HEK293 (cell line): ENCODE measurements at regions not wholly inside any gene's neighbourhood (a gene's known extent, or its start where the extent isn't known, plus 50 kb on each side); places are given as distances from the start of the nearest gene placed in this dataset.

Source experiments
- CTCF ChIA-PET: fragments of 350-600 bp; formaldehyde crosslinking; extraction: SDS; loops from one replicate; lab custom pipeline; 2021; ENCODE audit warnings: antibody characterized with exemption; lab: Yijun Ruan, JAX
- POLR2A ChIA-PET: fragments of 300-600 bp; formaldehyde crosslinking; extraction: SDS; loops from one replicate; lab custom pipeline; 2020; ENCODE audit warnings: antibody characterized with exemption, inconsistent platforms; lab: Yijun Ruan, JAX
- H3K27ac ChIP-seq: fragments of 200-500 bp; sonication (Bioruptor generic); 2 replicates; pipeline ENCODE4 v1.5.1; 2014; ENCODE audit warnings: low read depth, low read length, control low read depth, inconsistent platforms; ENCODE audit errors: extremely low read depth
- H3K36me3 ChIP-seq, 2 experiments: fragments of 200-500 bp in 1 of 2; sonication (Bioruptor generic) in 1 of 2; 1 replicate in 1 of 2; 2 replicates in 1 of 2; pipeline ENCODE4 v1.5.1; 2014 to 2017; ENCODE audit warnings: inconsistent platforms in 2 of 2, low read length in 2 of 2; ENCODE audit not compliant: control insufficient read depth in 2 of 2, insufficient read depth in 1 of 2
- H3K4me1 ChIP-seq: fragments of 200-500 bp; sonication (Bioruptor generic); 2 replicates; pipeline ENCODE4 v1.5.1; 2014; ENCODE audit warnings: mild to moderate bottlenecking, low read length, inconsistent platforms; ENCODE audit not compliant: control insufficient read depth, insufficient read depth
- H3K4me3 ChIP-seq: 2 replicates; pipeline ENCODE4 v1.5.1; 2011; ENCODE audit warnings: low read depth, mild to moderate bottlenecking, control low read depth, low read length, moderate library complexity
- H3K9me3 ChIP-seq: fragments of 200-500 bp; sonication (Bioruptor generic); 2 replicates; pipeline ENCODE4 v1.5.1; 2014; ENCODE audit warnings: low read depth, low read length, inconsistent platforms; ENCODE audit not compliant: control insufficient read depth, insufficient read depth
- BCL11A ChIP-seq: fragments of 450-650 bp; formaldehyde crosslinking; IDR thresholded peaks from 2 replicates; pipeline ENCODE4 v1.5.1; 2016; ENCODE audit warnings: low read depth, missing biosample characterization, missing genetic modification characterization
- KLF10 ChIP-seq: fragments of 450-650 bp; IDR thresholded peaks from 2 replicates; pipeline ENCODE4 v1.5.1; 2018; ENCODE audit warnings: missing biosample characterization, mild to moderate bottlenecking, missing genetic modification characterization
- SCRT2 ChIP-seq: fragments of 450-650 bp; formaldehyde crosslinking; IDR thresholded peaks from 2 replicates; pipeline ENCODE4 v1.5.1; 2016; ENCODE audit warnings: missing biosample characterization, missing genetic modification characterization
- SETDB1 ChIP-seq: IDR thresholded peaks from one replicate; pipeline ENCODE4 v1.6.1; 2017; ENCODE audit warnings: mild to moderate bottlenecking, low read length, moderate library complexity, mixed read lengths; ENCODE audit not compliant: insufficient read length
- WT1 ChIP-seq: fragments of 450-650 bp; formaldehyde crosslinking; IDR thresholded peaks from 2 replicates; pipeline ENCODE4 v1.5.1; 2016; ENCODE audit warnings: missing biosample characterization, missing genetic modification characterization
- ZBTB48 ChIP-seq: fragments of 450-650 bp; formaldehyde crosslinking; IDR thresholded peaks from 2 replicates; pipeline ENCODE4 v1.5.1; 2016; ENCODE audit warnings: missing biosample characterization, missing genetic modification characterization
- ZNF114 ChIP-seq: fragments of 450-650 bp; formaldehyde crosslinking; IDR thresholded peaks from 2 replicates; pipeline ENCODE4 v1.5.0; 2017; ENCODE audit warnings: missing biosample characterization, missing genetic modification characterization
- ZNF140 ChIP-seq: fragments of 450-650 bp; formaldehyde crosslinking; IDR thresholded peaks from 2 replicates; pipeline ENCODE4 v1.5.1; 2016; ENCODE audit warnings: missing biosample characterization, missing genetic modification characterization
- ZNF155 ChIP-seq: fragments of 450-650 bp; formaldehyde crosslinking; IDR thresholded peaks from 2 replicates; pipeline ENCODE4 v1.5.1; 2016; ENCODE audit warnings: missing biosample characterization, missing genetic modification characterization
- ZNF174 ChIP-seq: fragments of 450-650 bp; formaldehyde crosslinking; IDR thresholded peaks from 2 replicates; pipeline ENCODE4 v1.5.0; 2017; ENCODE audit warnings: missing biosample characterization, mild to moderate bottlenecking, missing genetic modification characterization
- ZNF23 ChIP-seq: fragments of 450-650 bp; formaldehyde crosslinking; IDR thresholded peaks from 2 replicates; pipeline ENCODE4 v1.5.1; 2016; ENCODE audit warnings: missing biosample characterization, missing genetic modification characterization, borderline replicate concordance
- ZNF26 ChIP-seq: fragments of 450-650 bp; formaldehyde crosslinking; IDR thresholded peaks from 2 replicates; pipeline ENCODE4 v1.5.1; 2016; ENCODE audit warnings: missing biosample characterization, missing genetic modification characterization
- ZNF311 ChIP-seq: fragments of 450-650 bp; formaldehyde crosslinking; IDR thresholded peaks from 2 replicates; pipeline ENCODE4 v1.5.1; 2017; ENCODE audit warnings: missing biosample characterization, missing genetic modification characterization, borderline replicate concordance
- ZNF341 ChIP-seq: fragments of 450-650 bp; formaldehyde crosslinking; IDR thresholded peaks from 2 replicates; pipeline ENCODE4; 2016; ENCODE audit warnings: low read depth, missing biosample characterization, missing genetic modification characterization
- ZNF423 ChIP-seq: fragments of 450-650 bp; formaldehyde crosslinking; IDR thresholded peaks from 2 replicates; pipeline ENCODE4 v1.5.1; 2016; ENCODE audit warnings: missing biosample characterization, missing genetic modification characterization
- ZNF544 ChIP-seq: fragments of 450-650 bp; formaldehyde crosslinking; IDR thresholded peaks from 2 replicates; pipeline ENCODE4 v1.5.0; 2017; ENCODE audit warnings: missing biosample characterization, missing genetic modification characterization
- ZNF561 ChIP-seq: fragments of 450-650 bp; IDR thresholded peaks from 2 replicates; pipeline ENCODE4 v1.5.1; 2018; ENCODE audit warnings: missing biosample characterization, missing genetic modification characterization, borderline replicate concordance
- ZNF624 ChIP-seq: fragments of 450-650 bp; formaldehyde crosslinking; IDR thresholded peaks from 2 replicates; pipeline ENCODE4 v1.5.1; 2017; ENCODE audit warnings: missing biosample characterization, missing genetic modification characterization
- ZNF626 ChIP-seq: fragments of 450-650 bp; sonication (Bioruptor Pico); formaldehyde crosslinking; IDR thresholded peaks from 2 replicates; pipeline ENCODE4 v1.5.1; 2018; ENCODE audit warnings: missing biosample characterization, missing genetic modification characterization, inconsistent platforms
- ZSCAN18 ChIP-seq: fragments of 450-650 bp; formaldehyde crosslinking; IDR thresholded peaks from 2 replicates; pipeline ENCODE4 v1.5.1; 2016; ENCODE audit warnings: missing biosample characterization, missing genetic modification characterization

DNA sequence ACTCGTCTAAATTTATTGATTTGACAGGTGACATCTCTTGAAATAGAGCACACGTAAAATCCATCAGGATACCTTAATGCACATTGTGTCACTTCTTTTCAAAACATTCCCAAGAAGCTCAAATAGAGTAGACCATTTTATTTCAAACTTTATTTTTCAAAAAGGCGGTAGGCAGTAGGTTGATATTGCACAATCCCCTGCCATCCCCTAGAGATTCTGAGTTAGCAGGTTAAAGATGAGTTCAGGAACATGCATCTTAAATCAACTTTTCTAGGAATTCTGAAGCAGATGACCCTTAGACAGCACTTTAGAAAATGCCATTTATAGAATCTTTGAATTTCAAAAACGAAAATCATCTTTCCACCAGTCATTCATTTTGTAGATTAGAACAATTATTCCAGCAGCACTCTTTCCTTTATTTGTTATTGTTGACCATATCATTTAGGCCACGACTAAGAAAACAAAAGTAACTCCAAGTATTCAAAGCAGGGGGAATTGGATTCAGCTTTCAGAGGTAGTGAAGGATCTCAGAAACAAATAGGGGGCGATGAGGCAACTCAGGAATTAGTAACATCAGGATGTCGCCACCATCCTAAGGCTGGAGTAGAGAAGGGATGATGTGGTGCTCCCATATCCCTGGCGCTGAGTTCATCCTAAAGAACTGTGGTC lies 198.2 kb upstream of the MCTP2 start:
- H3K27ac ChIP-seq: no peak overlapping the region
- POLR2A ChIA-PET: no interaction called here
- H3K9me3 ChIP-seq: no peaks in the 10 kb centered on the region
- TF ChIP-seq ZNF26 (tag by site-specific recombination): no peak
- TF ChIP-seq ZNF626 (tag by site-specific recombination): no peak
- TF ChIP-seq ZNF341: no peak
- no peak for TF ChIP-seq ZNF23 (tag by site-specific recombination)
- no peaks in the 10 kb centered on the region for H3K4me1 ChIP-seq
- H3K36me3 ChIP-seq: no peaks in the 10 kb centered on the region
- no peak overlapping the region for H3K4me3 ChIP-seq
- CTCF ChIA-PET: interaction anchor here (1.3 kb wide), 1 partner anchor 87 kb away, joined by 6 read pairs; no protein-coding TSS in a partner anchor

DNA sequence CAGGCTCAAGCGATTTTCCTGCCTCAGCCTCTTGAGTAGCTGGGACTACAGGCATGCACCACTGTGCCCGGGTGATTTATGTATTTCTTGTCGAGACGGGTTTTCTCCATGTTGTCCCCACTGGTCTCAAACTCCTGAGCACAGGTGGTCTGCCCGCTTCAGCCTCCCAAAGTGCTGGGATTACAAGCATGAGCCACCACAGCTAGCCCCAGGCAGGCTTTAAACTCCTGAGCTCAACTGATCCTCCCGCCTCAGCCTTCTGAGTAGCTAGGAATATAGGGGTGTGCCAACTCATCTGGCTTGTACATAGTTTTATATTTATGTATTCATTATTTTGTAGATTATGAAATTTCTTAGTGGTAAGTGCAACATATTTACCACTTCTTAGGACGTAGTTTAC lies 198.8 kb upstream of the MCTP2 start:
- Histone ChIP-seq H3K9me3 (no peaks in the 10 kb centered on the region), H3K27ac (no peak overlapping the region), H3K4me3 (no peak overlapping the region), H3K36me3 (no peaks in the 10 kb centered on the region), H3K4me1 (no peaks in the 10 kb centered on the region)
- POLR2A ChIA-PET: no interaction called here
- TF ChIP-seq ZNF561 (tag by site-specific recombination) (no peak), ZNF544 (tag by site-specific recombination) (no peak), SETDB1 (no peak), ZNF423 (tag by site-specific recombination) (no peak), ZNF155 (tag by site-specific recombination) (no peak), ZNF140 (tag by site-specific recombination) (no peak), KLF10 (tag by site-specific recombination) (no peak), WT1 (tag by site-specific recombination) (no peak), ZBTB48 (tag by site-specific recombination) (no peak), BCL11A (tag by site-specific recombination) (no peak), ZSCAN18 (no peak), SCRT2 (tag by site-specific recombination) (no peak), ZNF624 (tag by site-specific recombination) (no peak), ZNF174 (tag by site-specific recombination) (no peak)
- CTCF ChIA-PET: interaction anchor here (1.3 kb wide), 1 partner anchor 87 kb away, joined by 6 read pairs; no protein-coding TSS in a partner anchor

DNA sequence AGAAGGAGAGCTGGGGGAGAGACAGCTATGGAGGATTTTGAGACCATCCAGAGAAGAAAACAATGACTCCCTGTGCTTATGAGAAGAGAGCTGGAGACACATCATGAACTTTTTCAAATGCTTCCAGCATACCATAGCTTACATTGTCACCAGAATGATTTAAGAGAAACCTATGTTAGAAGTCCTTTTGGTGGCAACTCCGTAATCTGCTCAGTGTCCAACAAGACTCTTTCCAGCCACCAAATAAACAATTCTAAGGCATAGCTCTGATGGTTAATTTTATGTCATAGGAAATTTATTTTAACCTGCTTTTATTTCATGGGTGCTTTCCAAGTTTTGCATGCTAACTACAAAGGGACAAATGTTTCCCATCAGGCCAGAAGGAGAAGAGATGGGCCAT lies 200.3 kb upstream of the MCTP2 start:
- no peak overlapping the region for H3K4me3 ChIP-seq
- ChIA-PET CTCF (interaction anchor here (0.6 kb wide), 1 partner anchor 34 kb away, joined by 3 read pairs; no protein-coding TSS in a partner anchor), POLR2A (no interaction called here)
- no peaks in the 10 kb centered on the region for H3K9me3 ChIP-seq
- TF ChIP-seq ZNF311 (tag by site-specific recombination): no peak
- TF ChIP-seq ZNF114: no peak
- H3K36me3 ChIP-seq: no peaks in the 10 kb centered on the region
- no peak overlapping the region for H3K27ac ChIP-seq
- peaks cover 3% of the 10 kb centered on the region; the same call in 1 of the 2 replicates for H3K4me1 ChIP-seq
